HepG2 (cell line): ENCODE measurements at regions not wholly inside any gene's neighbourhood (a gene's known extent, or its start where the extent isn't known, plus 50 kb on each side); places are given as distances from the start of the nearest gene placed in this dataset.

Experiments
- ARHGAP35 ChIP-seq: sonication (generic); formaldehyde crosslinking; IDR thresholded peaks from 2 replicates; pipeline ENCODE4 v1.9.0; 2022; ENCODE audit warnings: mild to moderate bottlenecking, inconsistent platforms, moderate library complexity, missing genetic modification reagents, borderline replicate concordance
- DNMT3B ChIP-seq: conservative IDR thresholded peaks from 2 replicates; pipeline ENCODE4 v1.6.1; 2016; ENCODE audit warnings: missing biosample characterization, control low read depth
- ELF1 ChIP-seq: sonication (generic); formaldehyde crosslinking; IDR thresholded peaks from 2 replicates; pipeline ENCODE4 v1.4.0; 2020; ENCODE audit warnings: missing genetic modification reagents
- EZH2 ChIP-seq: conservative IDR thresholded peaks from 2 replicates; pipeline ENCODE4 v1.6.1; 2012; ENCODE audit warnings: mild to moderate bottlenecking, low read depth, low read length, moderate library complexity
- FOXK1 ChIP-seq: sonication (generic); formaldehyde crosslinking; IDR thresholded peaks from 2 replicates; pipeline ENCODE4 v1.4.0; 2020; ENCODE audit warnings: low read depth, missing genetic modification reagents, borderline replicate concordance
- GABPA ChIP-seq, 2 experiments: IDR thresholded peaks; 2 replicates each; pipeline ENCODE4 v1.6.1; 2011 to 2016; ENCODE audit warnings: low read depth in 2 of 2, low read length in 1 of 2, missing biosample characterization in 1 of 2, missing genetic modification characterization in 1 of 2
- HDAC2 ChIP-seq: sonication (generic); formaldehyde crosslinking; IDR thresholded peaks from 2 replicates; pipeline ENCODE4 v1.4.0; 2020; ENCODE audit warnings: missing genetic modification reagents
- KLF6 ChIP-seq: IDR thresholded peaks from 2 replicates; pipeline ENCODE4 v1.8.0; 2016; ENCODE audit warnings: missing biosample characterization, missing genetic modification reagents
- MIER3 ChIP-seq: IDR thresholded peaks from 2 replicates; pipeline ENCODE4 v1.6.1; 2016; ENCODE audit warnings: missing compliant biosample characterization, borderline replicate concordance
- SIX4 ChIP-seq: sonication (generic); formaldehyde crosslinking; IDR thresholded peaks from 2 replicates; pipeline ENCODE4 v1.4.0; 2020; ENCODE audit warnings: missing genetic modification reagents
- TBX2 ChIP-seq: sonication (generic); formaldehyde crosslinking; IDR thresholded peaks from 2 replicates; pipeline ENCODE4 v1.5.0; 2020; ENCODE audit warnings: missing genetic modification reagents, mild to moderate bottlenecking, borderline replicate concordance
- TEAD3 ChIP-seq: optimal IDR thresholded peaks from 2 replicates; pipeline ENCODE3; 2016; ENCODE audit warnings: borderline replicate concordance
- TFAP4 ChIP-seq: sonication (generic); IDR thresholded peaks from 2 replicates; pipeline ENCODE4 v1.6.1; 2016; ENCODE audit warnings: low read depth, borderline replicate concordance
- TGIF2 ChIP-seq: IDR thresholded peaks from 2 replicates; pipeline ENCODE4 v1.6.1; 2016; ENCODE audit warnings: control low read depth, missing compliant biosample characterization
- THAP11 ChIP-seq: IDR thresholded peaks from 2 replicates; pipeline ENCODE4 v1.6.1; 2016; ENCODE audit warnings: missing biosample characterization, missing genetic modification reagents
- TP53 ChIP-seq: sonication (generic); formaldehyde crosslinking; conservative IDR thresholded peaks from 2 replicates; pipeline ENCODE4 v1.4.0; 2020; ENCODE audit warnings: missing genetic modification reagents
- ZNF225 ChIP-seq: sonication (generic); formaldehyde crosslinking; IDR thresholded peaks from 2 replicates; pipeline ENCODE4 v1.4.0; 2020; ENCODE audit warnings: mild to moderate bottlenecking, missing genetic modification reagents
- ZNF3 ChIP-seq: IDR thresholded peaks from 2 replicates; pipeline ENCODE4 v1.7.0; 2017; ENCODE audit warnings: inconsistent platforms
- TF ChIP-seq, protein P1 (sequence below): sonication (generic); formaldehyde crosslinking; IDR thresholded peaks from 2 replicates; pipeline ENCODE4 v1.5.0; 2020; ENCODE audit warnings: mild to moderate bottlenecking, missing genetic modification reagents
- TF ChIP-seq, protein P2 (sequence below): IDR thresholded peaks from 2 replicates; pipeline ENCODE4 v1.6.1; 2016; ENCODE audit warnings: mild to moderate bottlenecking, missing biosample characterization, missing genetic modification reagents
- TF ChIP-seq, protein P3 (sequence below): sonication (generic); formaldehyde crosslinking; IDR thresholded peaks from 2 replicates; pipeline ENCODE4 v1.4.0; 2020; ENCODE audit warnings: missing genetic modification reagents

DNA sequence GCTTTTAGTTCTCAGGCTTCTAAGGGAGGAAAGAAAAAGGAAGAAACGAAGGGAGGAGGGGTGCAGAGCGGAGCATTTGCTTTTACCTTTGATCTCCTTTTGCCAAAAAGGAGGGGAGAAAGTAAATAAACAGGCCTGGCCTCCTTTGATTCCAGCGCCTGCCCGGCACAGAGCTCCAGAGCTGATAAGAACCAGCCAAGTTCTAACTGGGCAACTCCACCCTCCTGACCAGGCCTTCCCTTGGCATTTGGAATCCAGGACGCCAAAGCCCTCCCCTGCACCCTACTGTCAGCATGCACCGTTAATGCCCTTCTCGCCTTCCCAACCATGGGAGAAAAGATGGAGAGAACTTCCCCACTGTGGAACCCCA lies 120.8 kb upstream of the PTPN1 start (continued):
- TF ChIP-seq, protein P1, sequence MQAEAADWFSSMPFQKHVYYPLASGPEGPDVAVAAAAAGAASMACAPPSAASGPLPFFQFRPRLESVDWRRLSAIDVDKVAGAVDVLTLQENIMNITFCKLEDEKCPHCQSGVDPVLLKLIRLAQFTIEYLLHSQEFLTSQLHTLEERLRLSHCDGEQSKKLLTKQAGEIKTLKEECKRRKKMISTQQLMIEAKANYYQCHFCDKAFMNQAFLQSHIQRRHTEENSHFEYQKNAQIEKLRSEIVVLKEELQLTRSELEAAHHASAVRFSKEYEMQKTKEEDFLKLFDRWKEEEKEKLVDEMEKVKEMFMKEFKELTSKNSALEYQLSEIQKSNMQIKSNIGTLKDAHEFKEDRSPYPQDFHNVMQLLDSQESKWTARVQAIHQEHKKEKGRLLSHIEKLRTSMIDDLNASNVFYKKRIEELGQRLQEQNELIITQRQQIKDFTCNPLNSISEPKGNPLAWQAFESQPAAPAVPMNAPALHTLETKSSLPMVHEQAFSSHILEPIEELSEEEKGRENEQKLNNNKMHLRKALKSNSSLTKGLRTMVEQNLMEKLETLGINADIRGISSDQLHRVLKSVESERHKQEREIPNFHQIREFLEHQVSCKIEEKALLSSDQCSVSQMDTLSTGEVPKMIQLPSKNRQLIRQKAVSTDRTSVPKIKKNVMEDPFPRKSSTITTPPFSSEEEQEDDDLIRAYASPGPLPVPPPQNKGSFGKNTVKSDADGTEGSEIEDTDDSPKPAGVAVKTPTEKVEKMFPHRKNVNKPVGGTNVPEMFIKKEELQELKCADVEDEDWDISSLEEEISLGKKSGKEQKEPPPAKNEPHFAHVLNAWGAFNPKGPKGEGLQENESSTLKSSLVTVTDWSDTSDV (CRISPR knock-in tag), result peak; percentile 22; the same call in 1 of the 2 replicates
- TF ChIP-seq ZNF3 (CRISPR knock-in tag) (no peak), SIX4 (CRISPR knock-in tag) (peak; percentile 87), MIER3 (CRISPR knock-in tag) (peak; percentile 85; the same call in 1 of the 2 replicates), TFAP4 (peak; percentile 69; the same call in 1 of the 2 replicates), TGIF2 (CRISPR knock-in tag) (peak; percentile 82; the same call in 1 of the 2 replicates), ARHGAP35 (0 out of 2 replicates have a peak, but pooled peaks have one; percentile 14), ELF1 (peak; percentile 17; the same call in 1 of the 2 replicates), HDAC2 (peak; percentile 90), ZNF225 (CRISPR knock-in tag) (0 out of 2 replicates have a peak, but pooled peaks have one; percentile 24), DNMT3B (CRISPR knock-in tag) (no peak; the same call in 1 of the 2 replicates), FOXK1 (CRISPR knock-in tag) (peak; percentile 90), KLF6 (CRISPR knock-in tag) (no peak; the same call in 1 of the 2 replicates), TEAD3 (peak; percentile 88), THAP11 (CRISPR knock-in tag) (peak; percentile 11; the same call in 1 of the 2 replicates), TBX2 (CRISPR knock-in tag) (no peak; the same call in 1 of the 2 replicates), GABPA (IDR thresholded peaks at IDR 0.05; ENCODE audit: low read depth, low read length) (no peak), GABPA (CRISPR knock-in tag; IDR thresholded peaks at IDR 0.05; ENCODE audit: low read depth) (peak; percentile 55; the same call in 1 of the 2 replicates), TP53 (CRISPR knock-in tag) (peak; percentile 11; the same call in 1 of the 2 replicates), EZH2 (no peak)
- TF ChIP-seq, protein P2, sequence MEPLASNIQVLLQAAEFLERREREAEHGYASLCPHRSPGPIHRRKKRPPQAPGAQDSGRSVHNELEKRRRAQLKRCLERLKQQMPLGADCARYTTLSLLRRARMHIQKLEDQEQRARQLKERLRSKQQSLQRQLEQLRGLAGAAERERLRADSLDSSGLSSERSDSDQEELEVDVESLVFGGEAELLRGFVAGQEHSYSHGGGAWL (CRISPR knock-in tag), result 0 out of 2 replicates have a peak, but pooled peaks have one; percentile 16
- TF ChIP-seq, protein P3, sequence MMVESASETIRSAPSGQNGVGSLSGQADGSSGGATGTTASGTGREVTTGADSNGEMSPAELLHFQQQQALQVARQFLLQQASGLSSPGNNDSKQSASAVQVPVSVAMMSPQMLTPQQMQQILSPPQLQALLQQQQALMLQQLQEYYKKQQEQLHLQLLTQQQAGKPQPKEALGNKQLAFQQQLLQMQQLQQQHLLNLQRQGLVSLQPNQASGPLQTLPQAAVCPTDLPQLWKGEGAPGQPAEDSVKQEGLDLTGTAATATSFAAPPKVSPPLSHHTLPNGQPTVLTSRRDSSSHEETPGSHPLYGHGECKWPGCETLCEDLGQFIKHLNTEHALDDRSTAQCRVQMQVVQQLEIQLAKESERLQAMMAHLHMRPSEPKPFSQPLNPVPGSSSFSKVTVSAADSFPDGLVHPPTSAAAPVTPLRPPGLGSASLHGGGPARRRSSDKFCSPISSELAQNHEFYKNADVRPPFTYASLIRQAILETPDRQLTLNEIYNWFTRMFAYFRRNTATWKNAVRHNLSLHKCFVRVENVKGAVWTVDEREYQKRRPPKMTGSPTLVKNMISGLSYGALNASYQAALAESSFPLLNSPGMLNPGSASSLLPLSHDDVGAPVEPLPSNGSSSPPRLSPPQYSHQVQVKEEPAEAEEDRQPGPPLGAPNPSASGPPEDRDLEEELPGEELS (CRISPR knock-in tag), result peak; percentile 98
